Stimulated activated CD8-positive, alpha-beta memory T cell treated with anti-CD3 and anti-CD28 coated beads, Interleukin-4, amount 100 ng/mL, for 4 hours (primary cell): ENCODE measurements at regions not wholly inside any gene's neighbourhood (a gene's known extent, or its start where the extent isn't known, plus 50 kb on each side); places are given as distances from the start of the nearest gene placed in this dataset.

Experiments
- DNase-seq, 2 donors: peaks; one replicate each; pipeline ENCODE4 v3.0.0-alpha.2; 2020; ENCODE audit warnings: low read depth in 2 of 2, low spot score in 1 of 2

DNA sequence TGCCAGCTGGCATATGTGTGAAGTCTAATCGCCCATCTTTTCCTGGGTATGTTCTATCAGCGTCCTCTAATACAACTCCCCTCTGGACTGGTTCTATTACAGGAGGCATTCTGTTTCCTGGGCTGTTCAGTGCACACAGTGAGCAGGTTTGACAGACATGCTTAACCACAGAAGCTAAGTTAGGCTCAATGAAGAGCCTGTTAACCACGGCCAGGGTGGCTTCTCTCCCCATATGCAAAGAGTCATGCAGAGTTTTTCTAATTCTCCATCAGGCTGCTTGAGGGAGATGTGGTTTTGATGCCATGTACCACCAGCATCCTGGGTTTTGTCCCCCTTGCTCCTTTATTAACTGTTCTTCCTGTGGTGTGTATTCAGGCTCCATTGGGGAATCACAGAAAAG, 57.2 kb upstream of the ALOX12 start:
- DNase-seq: no peak

- no peak for DNase-seq
Measured at GRCh38 chr17:6940186-6940649, 55.6 kb upstream of the ALOX12 start.

DNA sequence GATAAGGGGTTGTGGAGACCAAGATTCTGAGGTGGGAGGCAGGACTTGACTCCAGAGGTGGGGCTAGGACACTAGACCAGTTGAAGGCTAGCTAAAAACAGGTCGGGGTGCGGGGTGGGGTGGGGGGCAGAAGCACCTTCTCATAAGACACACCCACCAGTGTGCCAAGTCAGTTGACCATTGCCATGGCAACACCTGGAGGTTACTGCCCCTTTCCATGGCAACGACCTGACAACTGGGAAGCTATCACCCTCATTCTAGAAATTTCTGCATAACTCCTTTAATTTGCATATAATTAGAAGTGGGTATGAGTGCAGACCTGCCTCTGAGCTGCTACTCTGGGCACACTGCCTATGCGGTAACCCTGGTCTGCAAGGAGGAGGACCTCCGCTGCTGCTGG, 53.9 kb upstream of the ALOX12 start:
- DNase-seq: no peak

GRCh38 chr17:6943406-6943805, 52.4 kb upstream of the ALOX12 start:
- no peak for DNase-seq
